ENCODE measurements at regions not wholly inside any gene's neighbourhood (a gene's known extent, or its start where the extent isn't known, plus 50 kb on each side); places are given as distances from the start of the nearest gene placed in this dataset.

- H3K27ac Mint-ChIP-seq: no peak overlapping the region
- H3K27ac ChIP-seq (ENCODE audit: low read length): no peak overlapping the region
- intact Hi-C loops (cut with micrococcal nuclease): no loop called here
- H3K4me3 ChIP-seq (ENCODE audit: low read length): no peak overlapping the region
- DNase-seq (no peak), ATAC-seq (no peak)
- H3K4me3 Mint-ChIP-seq: no peak overlapping the region
- no peak for TF ChIP-seq CTCF (IDR thresholded peaks at IDR 0.05)
- 37% methylated on average over 3 of the region's 3 CpGs for WGBS (ENCODE audit: insufficient coverage)
- H3K27me3 ChIP-seq (ENCODE audit: control insufficient read depth, insufficient read depth, low read length): no peaks in the 10 kb centered on the region
- H3K4me1 Mint-ChIP-seq: no peaks in the 10 kb centered on the region
- H3K9me3 ChIP-seq (ENCODE audit: control insufficient read depth, insufficient read depth, low read length): no peaks in the 10 kb centered on the region
- H3K4me1 ChIP-seq (ENCODE audit: control insufficient read depth, insufficient read depth, low read length): no peaks in the 10 kb centered on the region
- peaks cover 8 to 10% of the 10 kb centered on the region in 2 donors for H3K9me3 Mint-ChIP-seq
- H3K27me3 Mint-ChIP-seq (ENCODE audit: low read depth in 2 of 2): no peaks in the 10 kb centered on the region
- no peaks in the 10 kb centered on the region for H3K36me3 ChIP-seq (ENCODE audit: control insufficient read depth, insufficient read depth, low read length)
- no peaks in the 10 kb centered on the region for H3K36me3 Mint-ChIP-seq
Observed at GRCh38 chr3:103794656-103795055, 1359.8 kb downstream of the ZPLD1 start.

GRCh38 chr3:103796068-103796467 lies 1361.3 kb downstream of the ZPLD1 start:
- no peak overlapping the region for H3K4me3 ChIP-seq (ENCODE audit: low read length)
- no peaks in the 10 kb centered on the region for H3K36me3 Mint-ChIP-seq
- H3K36me3 ChIP-seq (ENCODE audit: control insufficient read depth, insufficient read depth, low read length): no peaks in the 10 kb centered on the region
- ATAC-seq (no peak), DNase-seq (no peak)
- H3K27me3 Mint-ChIP-seq (ENCODE audit: low read depth in 2 of 2): no peaks in the 10 kb centered on the region
- no peak for TF ChIP-seq CTCF (IDR thresholded peaks at IDR 0.05)
- no peak overlapping the region for H3K4me3 Mint-ChIP-seq
- no peak overlapping the region for H3K27ac ChIP-seq (ENCODE audit: low read length)
- no peak overlapping the region for H3K27ac Mint-ChIP-seq
- WGBS (ENCODE audit: insufficient coverage): 75% methylated on average over 2 of the region's 3 CpGs
- H3K4me1 Mint-ChIP-seq: no peaks in the 10 kb centered on the region
- no peaks in the 10 kb centered on the region for H3K4me1 ChIP-seq (ENCODE audit: control insufficient read depth, insufficient read depth, low read length)
- intact Hi-C loops (cut with micrococcal nuclease): no loop called here
- no peaks in the 10 kb centered on the region for H3K9me3 ChIP-seq (ENCODE audit: control insufficient read depth, insufficient read depth, low read length)
- peaks cover 10 to 16% of the 10 kb centered on the region in 2 donors for H3K9me3 Mint-ChIP-seq
- no peaks in the 10 kb centered on the region for H3K27me3 ChIP-seq (ENCODE audit: control insufficient read depth, insufficient read depth, low read length)

GRCh38 chr3:103803787-103804186 lies 1369.0 kb downstream of the ZPLD1 start:
- Histone ChIP-seq H3K4me3 (ENCODE audit: low read length) (no peak overlapping the region), H3K9me3 (ENCODE audit: control insufficient read depth, insufficient read depth, low read length) (peaks cover 11% of the 10 kb centered on the region), H3K36me3 (ENCODE audit: control insufficient read depth, insufficient read depth, low read length) (no peaks in the 10 kb centered on the region), H3K4me1 (ENCODE audit: control insufficient read depth, insufficient read depth, low read length) (no peaks in the 10 kb centered on the region), H3K27ac (ENCODE audit: low read length) (no peak overlapping the region), H3K27me3 (ENCODE audit: control insufficient read depth, insufficient read depth, low read length) (no peaks in the 10 kb centered on the region)
- Mint-ChIP-seq H3K27me3 (ENCODE audit: low read depth in 2 of 2) (no peaks in the 10 kb centered on the region), H3K4me1 (no peaks in the 10 kb centered on the region), H3K36me3 (peaks cover 6% of the 10 kb centered on the region), H3K4me3 (no peak overlapping the region), H3K27ac (no peak overlapping the region), H3K9me3 (peaks cover 12 to 25% of the 10 kb centered on the region in 2 donors)
- ATAC-seq: no peak
- TF ChIP-seq CTCF (IDR thresholded peaks at IDR 0.05): no peak
- intact Hi-C loops (cut with micrococcal nuclease): no loop called here
- no CpG with 5 or more reads among the region's 1 CpG for WGBS (ENCODE audit: insufficient coverage)
- no peak for DNase-seq

- Mint-ChIP-seq H3K9me3 (peaks cover 17 to 19% of the 10 kb centered on the region in 2 donors), H3K4me1 (no peaks in the 10 kb centered on the region), H3K27ac (no peak overlapping the region), H3K36me3 (peaks cover 6% of the 10 kb centered on the region), H3K4me3 (no peak overlapping the region), H3K27me3 (ENCODE audit: low read depth in 2 of 2) (no peaks in the 10 kb centered on the region)
- intact Hi-C loops (cut with micrococcal nuclease): no loop called here
- DNase-seq: no peak
- Histone ChIP-seq H3K9me3 (ENCODE audit: control insufficient read depth, insufficient read depth, low read length) (peaks cover 18% of the 10 kb centered on the region), H3K4me3 (ENCODE audit: low read length) (no peak overlapping the region), H3K36me3 (ENCODE audit: control insufficient read depth, insufficient read depth, low read length) (no peaks in the 10 kb centered on the region), H3K4me1 (ENCODE audit: control insufficient read depth, insufficient read depth, low read length) (no peaks in the 10 kb centered on the region), H3K27me3 (ENCODE audit: control insufficient read depth, insufficient read depth, low read length) (no peaks in the 10 kb centered on the region), H3K27ac (ENCODE audit: low read length) (no peak overlapping the region)
- 89% methylated on average over 2 of the region's 2 CpGs for WGBS (ENCODE audit: insufficient coverage)
- no peak for TF ChIP-seq CTCF (IDR thresholded peaks at IDR 0.05)
- no peak for ATAC-seq
Observed at GRCh38 chr3:103810167-103810566, 1375.4 kb downstream of the ZPLD1 start.
